ENCODE measurements at regions not wholly inside any gene's neighbourhood (a gene's known extent, or its start where the extent isn't known, plus 50 kb on each side); places are given as distances from the start of the nearest gene placed in this dataset.
"Not testable (repeated sequence)": the region's sequence is repeated elsewhere in the genome, so short reads cannot be mapped to it uniquely, and the experiment has no call there.

- Histone ChIP-seq H3K36me3 (ENCODE audit: control insufficient read depth in 5 of 5, insufficient read depth in 5 of 5, low read length in 5 of 5) (no peaks in the 10 kb centered on the region), H3K27ac (ENCODE audit: low read depth, low read length) (no peak overlapping the region), H3K27me3 (ENCODE audit: control insufficient read depth in 5 of 5, insufficient read depth in 4 of 5, low read length in 5 of 5) (no peaks in the 10 kb centered on the region), H3K9me3 (ENCODE audit: control insufficient read depth in 5 of 5, low read length in 5 of 5) (peaks cover 0 to 2% (median 0%) of the 10 kb centered on the region in 5 donors), H3K4me1 (ENCODE audit: control insufficient read depth in 5 of 5, insufficient read depth in 5 of 5, low read length in 5 of 5) (peaks cover 0 to 2% (median 0%) of the 10 kb centered on the region in 5 donors), H3K4me3 (ENCODE audit: low read depth in 1 of 5, low read length in 5 of 5) (no peak overlapping the region), H3K9ac (ENCODE audit: low read length in 5 of 5) (no peak overlapping the region)
Measured at GRCh38 chr2:13669607-13670006, 952.9 kb downstream of the TRIB2 start.

DNA sequence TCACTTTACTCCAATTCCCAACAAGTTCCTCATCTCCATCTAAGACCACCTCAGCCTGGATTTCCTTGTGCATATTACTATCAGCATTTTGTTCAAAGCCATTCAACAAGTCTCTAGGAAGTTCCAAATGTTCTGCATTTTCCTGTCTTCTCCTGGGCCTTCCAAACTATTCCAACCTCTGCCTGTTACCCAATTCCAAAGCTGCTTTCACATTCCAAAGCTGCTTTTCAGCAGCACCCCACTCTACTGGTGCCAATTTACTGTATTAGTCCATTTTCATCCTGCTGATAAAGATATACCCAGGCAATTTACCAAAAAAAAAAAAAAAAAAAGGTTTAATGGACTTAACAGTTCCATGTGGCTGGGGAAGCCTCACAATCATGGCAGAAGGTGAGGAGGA, 957.1 kb downstream of the TRIB2 start:
- H3K9me3 ChIP-seq (ENCODE audit: control insufficient read depth in 5 of 5, low read length in 5 of 5); H3K36me3 ChIP-seq (ENCODE audit: control insufficient read depth in 5 of 5, insufficient read depth in 5 of 5, low read length in 5 of 5); H3K27ac ChIP-seq (ENCODE audit: low read depth, low read length); H3K4me1 ChIP-seq (ENCODE audit: control insufficient read depth in 5 of 5, insufficient read depth in 5 of 5, low read length in 5 of 5); H3K27me3 ChIP-seq (ENCODE audit: control insufficient read depth in 5 of 5, insufficient read depth in 4 of 5, low read length in 5 of 5); H3K4me3 ChIP-seq (ENCODE audit: low read depth in 1 of 5, low read length in 5 of 5); H3K9ac ChIP-seq (ENCODE audit: low read length in 5 of 5): not testable (repeated sequence)

DNA sequence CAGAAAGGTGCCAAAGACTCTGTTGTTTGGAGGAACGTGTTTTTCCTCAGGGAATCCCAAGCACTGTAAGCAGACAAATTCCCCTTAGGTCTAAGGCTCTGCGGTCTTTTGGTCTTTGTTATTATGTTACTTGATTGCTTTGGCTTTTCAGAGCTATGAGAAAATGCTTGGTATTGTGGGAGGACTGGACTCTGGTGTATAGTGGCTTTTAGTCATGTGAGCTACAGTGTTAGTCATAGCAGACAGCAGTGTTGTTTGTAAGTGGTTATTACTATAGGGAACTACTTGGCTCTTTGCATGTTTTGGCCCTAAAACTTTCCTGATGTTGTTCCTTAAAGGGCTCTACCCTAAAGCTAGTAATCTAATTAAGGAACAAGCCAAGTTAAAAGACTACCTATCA, 956.2 kb upstream of the LRATD1 start:
- Histone ChIP-seq H3K9me3 (ENCODE audit: control insufficient read depth in 5 of 5, low read length in 5 of 5) (no peaks in the 10 kb centered on the region), H3K27me3 (ENCODE audit: control insufficient read depth in 5 of 5, insufficient read depth in 4 of 5, low read length in 5 of 5) (no peaks in the 10 kb centered on the region), H3K4me3 (ENCODE audit: low read depth in 1 of 5, low read length in 5 of 5) (no peak overlapping the region), H3K4me1 (ENCODE audit: control insufficient read depth in 5 of 5, insufficient read depth in 5 of 5, low read length in 5 of 5) (peaks cover 0 to 2% (median 0%) of the 10 kb centered on the region in 5 donors), H3K9ac (ENCODE audit: low read length in 5 of 5) (no peak overlapping the region), H3K27ac (ENCODE audit: low read depth, low read length) (no peak overlapping the region), H3K36me3 (ENCODE audit: control insufficient read depth in 5 of 5, insufficient read depth in 5 of 5, low read length in 5 of 5) (no peaks in the 10 kb centered on the region)

DNA sequence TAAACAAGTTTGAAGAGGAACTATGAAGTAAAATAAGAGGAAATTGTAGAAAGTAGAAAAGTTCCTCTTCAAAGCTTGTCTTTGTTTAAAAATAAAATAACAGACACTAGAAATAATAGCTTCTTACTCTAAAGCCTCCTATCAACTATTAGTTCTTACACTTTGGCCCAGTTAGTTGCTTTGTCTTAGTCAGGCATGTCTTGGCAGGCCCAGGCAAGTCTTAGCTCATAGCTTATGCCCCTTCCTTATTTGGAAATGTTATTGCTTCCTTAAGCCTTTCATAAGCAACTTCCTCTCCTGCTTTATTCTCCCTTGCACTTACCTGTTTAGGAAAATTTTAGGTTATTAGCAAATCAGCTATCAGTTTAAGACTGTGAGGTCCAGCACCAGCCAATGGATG, 950.6 kb upstream of the LRATD1 start:
- Histone ChIP-seq H3K4me1 (ENCODE audit: control insufficient read depth in 5 of 5, insufficient read depth in 5 of 5, low read length in 5 of 5) (no peaks in the 10 kb centered on the region), H3K27me3 (ENCODE audit: control insufficient read depth in 5 of 5, insufficient read depth in 4 of 5, low read length in 5 of 5) (no peaks in the 10 kb centered on the region), H3K4me3 (ENCODE audit: low read depth in 1 of 5, low read length in 5 of 5) (no peak overlapping the region), H3K27ac (ENCODE audit: low read depth, low read length) (no peak overlapping the region), H3K9me3 (ENCODE audit: control insufficient read depth in 5 of 5, low read length in 5 of 5) (peaks cover 0 to 10% (median 5%) of the 10 kb centered on the region in 5 donors), H3K9ac (ENCODE audit: low read length in 5 of 5) (no peak overlapping the region), H3K36me3 (ENCODE audit: control insufficient read depth in 5 of 5, insufficient read depth in 5 of 5, low read length in 5 of 5) (no peaks in the 10 kb centered on the region)

DNA sequence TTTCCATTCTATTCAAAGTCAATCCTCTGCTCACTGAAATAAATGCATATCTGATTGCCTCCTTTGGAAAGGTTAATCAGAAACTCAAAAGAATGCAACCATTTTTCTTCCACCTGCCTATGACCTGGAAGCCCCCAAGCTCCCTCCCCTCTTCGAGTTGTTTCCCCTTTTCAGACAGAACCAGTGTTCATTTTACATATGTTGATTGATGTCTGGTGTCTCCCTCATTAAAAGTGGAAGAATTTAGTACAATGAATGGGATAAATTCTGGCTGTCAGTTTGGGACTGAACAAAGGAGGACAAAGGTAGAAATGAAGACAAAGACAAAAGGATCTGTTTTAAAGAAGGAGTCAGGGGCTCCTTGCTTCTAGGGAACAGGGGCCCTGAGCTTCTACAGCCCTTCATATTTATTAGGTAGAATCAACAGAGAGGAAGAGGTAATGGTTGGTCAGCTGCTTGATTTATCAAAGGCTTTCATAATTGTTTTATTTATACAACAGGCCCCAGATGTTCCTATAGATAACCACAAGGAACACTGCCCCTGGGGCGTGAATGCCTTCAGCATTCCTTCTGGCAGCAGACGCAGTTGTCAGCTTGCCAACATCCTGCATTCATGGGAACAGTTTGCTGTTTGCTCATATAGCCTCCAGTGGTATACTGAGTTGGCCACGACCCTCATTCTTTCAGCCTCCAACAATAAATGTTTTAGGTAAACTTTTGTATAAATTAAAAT, 949.8 kb upstream of the LRATD1 start:
- H3K9ac ChIP-seq (ENCODE audit: low read length in 5 of 5): no peak overlapping the region
- H3K9me3 ChIP-seq (ENCODE audit: control insufficient read depth in 5 of 5, low read length in 5 of 5): peaks cover 0 to 17% (median 10%) of the 10 kb centered on the region in 5 donors
- no peak overlapping the region for H3K4me3 ChIP-seq (ENCODE audit: low read depth in 1 of 5, low read length in 5 of 5)
- H3K27me3 ChIP-seq (ENCODE audit: control insufficient read depth in 5 of 5, insufficient read depth in 4 of 5, low read length in 5 of 5): no peaks in the 10 kb centered on the region
- H3K4me1 ChIP-seq (ENCODE audit: control insufficient read depth in 5 of 5, insufficient read depth in 5 of 5, low read length in 5 of 5): no peaks in the 10 kb centered on the region
- no peak overlapping the region for H3K27ac ChIP-seq (ENCODE audit: low read depth, low read length)
- H3K36me3 ChIP-seq (ENCODE audit: control insufficient read depth in 5 of 5, insufficient read depth in 5 of 5, low read length in 5 of 5): no peaks in the 10 kb centered on the region

DNA sequence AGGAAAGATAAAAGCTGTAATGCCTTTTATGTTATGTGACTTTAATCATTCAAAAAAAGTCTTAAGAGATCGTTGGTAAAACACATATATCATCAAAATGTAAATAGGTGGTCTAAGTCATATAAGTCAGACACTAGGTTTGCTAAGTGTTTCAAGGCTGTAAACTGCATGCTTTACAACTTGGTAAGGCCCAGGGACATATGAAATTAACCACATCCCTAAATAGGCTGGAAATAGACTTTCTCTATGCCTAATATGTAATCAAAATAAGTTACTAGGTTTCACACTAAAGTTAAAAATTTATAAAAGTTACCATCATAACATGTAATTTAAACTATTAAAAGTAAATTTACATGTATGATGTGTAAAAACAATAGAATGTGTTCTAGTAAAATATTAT, 946.3 kb upstream of the LRATD1 start:
- H3K9ac ChIP-seq (ENCODE audit: low read length in 5 of 5): no peak overlapping the region
- H3K27ac ChIP-seq (ENCODE audit: low read depth, low read length): no peak overlapping the region
- H3K4me3 ChIP-seq (ENCODE audit: low read depth in 1 of 5, low read length in 5 of 5): no peak overlapping the region
- H3K4me1 ChIP-seq (ENCODE audit: control insufficient read depth in 5 of 5, insufficient read depth in 5 of 5, low read length in 5 of 5): no peaks in the 10 kb centered on the region
- no peaks in the 10 kb centered on the region for H3K36me3 ChIP-seq (ENCODE audit: control insufficient read depth in 5 of 5, insufficient read depth in 5 of 5, low read length in 5 of 5)
- H3K9me3 ChIP-seq (ENCODE audit: control insufficient read depth in 5 of 5, low read length in 5 of 5): peaks cover 0 to 27% (median 11%) of the 10 kb centered on the region in 5 donors
- H3K27me3 ChIP-seq (ENCODE audit: control insufficient read depth in 5 of 5, insufficient read depth in 4 of 5, low read length in 5 of 5): no peaks in the 10 kb centered on the region

- no peak overlapping the region for H3K9ac ChIP-seq (ENCODE audit: low read length in 5 of 5)
- no peaks in the 10 kb centered on the region for H3K4me1 ChIP-seq (ENCODE audit: control insufficient read depth in 5 of 5, insufficient read depth in 5 of 5, low read length in 5 of 5)
- no peak overlapping the region for H3K27ac ChIP-seq (ENCODE audit: low read depth, low read length)
- no peaks in the 10 kb centered on the region for H3K36me3 ChIP-seq (ENCODE audit: control insufficient read depth in 5 of 5, insufficient read depth in 5 of 5, low read length in 5 of 5)
- H3K27me3 ChIP-seq (ENCODE audit: control insufficient read depth in 5 of 5, insufficient read depth in 4 of 5, low read length in 5 of 5): no peaks in the 10 kb centered on the region
- H3K9me3 ChIP-seq (ENCODE audit: control insufficient read depth in 5 of 5, low read length in 5 of 5): peaks cover 0 to 6% (median 0%) of the 10 kb centered on the region in 5 donors
- H3K4me3 ChIP-seq (ENCODE audit: low read depth in 1 of 5, low read length in 5 of 5): no peak overlapping the region
Measured at GRCh38 chr2:13694673-13695072, 937.8 kb upstream of the LRATD1 start.

- H3K36me3 ChIP-seq (ENCODE audit: control insufficient read depth in 5 of 5, insufficient read depth in 5 of 5, low read length in 5 of 5): no peaks in the 10 kb centered on the region
- peaks cover 0 to 2% (median 0%) of the 10 kb centered on the region in 5 donors for H3K9me3 ChIP-seq (ENCODE audit: control insufficient read depth in 5 of 5, low read length in 5 of 5)
- no peak overlapping the region for H3K9ac ChIP-seq (ENCODE audit: low read length in 5 of 5)
- no peak overlapping the region for H3K4me3 ChIP-seq (ENCODE audit: low read depth in 1 of 5, low read length in 5 of 5)
- no peaks in the 10 kb centered on the region for H3K27me3 ChIP-seq (ENCODE audit: control insufficient read depth in 5 of 5, insufficient read depth in 4 of 5, low read length in 5 of 5)
- H3K27ac ChIP-seq (ENCODE audit: low read depth, low read length): no peak overlapping the region
- no peaks in the 10 kb centered on the region for H3K4me1 ChIP-seq (ENCODE audit: control insufficient read depth in 5 of 5, insufficient read depth in 5 of 5, low read length in 5 of 5)
Measured at GRCh38 chr2:13696601-13697000, 935.9 kb upstream of the LRATD1 start.

DNA sequence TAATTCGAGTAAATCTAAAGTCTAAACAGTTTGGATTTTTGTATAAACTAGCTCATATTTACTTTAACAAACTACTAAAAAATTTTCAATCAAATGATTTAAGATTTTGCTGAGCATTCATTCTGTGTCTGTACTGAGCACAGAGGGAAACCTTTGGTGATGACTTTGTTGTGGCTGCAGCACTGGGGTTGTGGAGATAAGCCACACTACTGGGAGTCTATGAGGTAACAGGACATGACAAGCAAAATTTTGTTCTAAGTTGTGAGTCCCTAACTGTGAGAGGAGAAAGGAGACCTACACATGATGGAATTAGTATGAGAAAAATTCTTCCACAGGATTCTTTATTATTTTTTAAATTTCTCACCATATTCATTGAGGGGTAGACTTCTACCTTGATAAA, 933.7 kb upstream of the LRATD1 start:
- Histone ChIP-seq H3K9ac (ENCODE audit: low read length in 5 of 5) (no peak overlapping the region), H3K4me1 (ENCODE audit: control insufficient read depth in 5 of 5, insufficient read depth in 5 of 5, low read length in 5 of 5) (no peaks in the 10 kb centered on the region), H3K36me3 (ENCODE audit: control insufficient read depth in 5 of 5, insufficient read depth in 5 of 5, low read length in 5 of 5) (no peaks in the 10 kb centered on the region), H3K27ac (ENCODE audit: low read depth, low read length) (no peak overlapping the region), H3K9me3 (ENCODE audit: control insufficient read depth in 5 of 5, low read length in 5 of 5) (peaks cover 0 to 2% (median 0%) of the 10 kb centered on the region in 5 donors), H3K4me3 (ENCODE audit: low read depth in 1 of 5, low read length in 5 of 5) (no peak overlapping the region), H3K27me3 (ENCODE audit: control insufficient read depth in 5 of 5, insufficient read depth in 4 of 5, low read length in 5 of 5) (no peaks in the 10 kb centered on the region)

GRCh38 chr2:13699939-13700338, 932.6 kb upstream of the LRATD1 start:
- H3K36me3 ChIP-seq (ENCODE audit: control insufficient read depth in 5 of 5, insufficient read depth in 5 of 5, low read length in 5 of 5); H3K9me3 ChIP-seq (ENCODE audit: control insufficient read depth in 5 of 5, low read length in 5 of 5); H3K9ac ChIP-seq (ENCODE audit: low read length in 5 of 5): not testable (repeated sequence)

More at GRCh38 chr2:13699939-13700338, 932.6 kb upstream of the LRATD1 start:
- H3K4me3 ChIP-seq (ENCODE audit: low read depth in 1 of 5, low read length in 5 of 5); H3K27me3 ChIP-seq (ENCODE audit: control insufficient read depth in 5 of 5, insufficient read depth in 4 of 5, low read length in 5 of 5); H3K4me1 ChIP-seq (ENCODE audit: control insufficient read depth in 5 of 5, insufficient read depth in 5 of 5, low read length in 5 of 5); H3K27ac ChIP-seq (ENCODE audit: low read depth, low read length): not testable (repeated sequence)
